HepG2 (cell line): ENCODE measurements at regions not wholly inside any gene's neighbourhood (a gene's known extent, or its start where the extent isn't known, plus 50 kb on each side); places are given as distances from the start of the nearest gene placed in this dataset.

Experiments
- GZF1 ChIP-seq: sonication (generic); formaldehyde crosslinking; IDR thresholded peaks from 2 replicates; pipeline ENCODE4 v1.5.1; 2020; ENCODE audit warnings: mild to moderate bottlenecking, missing genetic modification reagents
- HNRNPK ChIP-seq: fragments of 200-400 bp; formaldehyde crosslinking; IDR thresholded peaks from 2 replicates; pipeline ENCODE4 v1.6.1; 2018; ENCODE audit warnings: low read length, low read depth, moderate library complexity, mild to moderate bottlenecking; ENCODE audit not compliant: poor library complexity, severe bottlenecking
- HNRNPL ChIP-seq: fragments of 200-400 bp; formaldehyde crosslinking; IDR thresholded peaks from 2 replicates; pipeline ENCODE4 v1.6.1; 2017; ENCODE audit warnings: mild to moderate bottlenecking, low read depth, low read length
- HOXA9 ChIP-seq: sonication (generic); formaldehyde crosslinking; IDR thresholded peaks from 2 replicates; pipeline ENCODE4 v1.8.1; 2022; ENCODE audit warnings: missing genetic modification reagents, mild to moderate bottlenecking, moderate library complexity, borderline replicate concordance
- KMT2A ChIP-seq: sonication (generic); formaldehyde crosslinking; IDR thresholded peaks from 2 replicates; pipeline ENCODE4 v1.4.0; 2020; ENCODE audit warnings: missing genetic modification reagents
- NAIF1 ChIP-seq: sonication (generic); formaldehyde crosslinking; IDR thresholded peaks from 2 replicates; pipeline ENCODE4 v1.5.0; 2020; ENCODE audit warnings: mild to moderate bottlenecking, missing genetic modification reagents, borderline replicate concordance
- ONECUT2 ChIP-seq: sonication (generic); formaldehyde crosslinking; IDR thresholded peaks from 2 replicates; pipeline ENCODE4 v1.4.0; 2020; ENCODE audit warnings: missing genetic modification reagents
- PAWR ChIP-seq: sonication (generic); formaldehyde crosslinking; IDR thresholded peaks from 2 replicates; pipeline ENCODE4 v1.4.0; 2020; ENCODE audit warnings: missing genetic modification reagents, mild to moderate bottlenecking, borderline replicate concordance
- PITX1 ChIP-seq: sonication (generic); formaldehyde crosslinking; IDR thresholded peaks from 2 replicates; pipeline ENCODE4 v1.5.1; 2020; ENCODE audit warnings: mild to moderate bottlenecking, missing genetic modification reagents
- RXRA ChIP-seq: sonication (generic); formaldehyde crosslinking; IDR thresholded peaks from 2 replicates; pipeline ENCODE4 v1.5.1; 2020; ENCODE audit warnings: missing genetic modification reagents
- RXRB ChIP-seq: IDR thresholded peaks from 2 replicates; pipeline ENCODE4 v1.6.1; 2016; ENCODE audit warnings: borderline replicate concordance, missing genetic modification reagents, missing compliant biosample characterization
- SRY ChIP-seq: sonication (generic); formaldehyde crosslinking; IDR thresholded peaks from 2 replicates; pipeline ENCODE4 v1.8.0; 2022; ENCODE audit warnings: mild to moderate bottlenecking, missing genetic modification reagents
- TCF7L2 ChIP-seq: IDR thresholded peaks from 2 replicates; pipeline ENCODE4 v1.6.1; 2011; ENCODE audit warnings: mild to moderate bottlenecking, low read depth, low read length, moderate library complexity
- TSC22D2 ChIP-seq: sonication (generic); formaldehyde crosslinking; IDR thresholded peaks from 2 replicates; pipeline ENCODE4 v1.5.1; 2020; ENCODE audit warnings: missing genetic modification reagents, mild to moderate bottlenecking, borderline replicate concordance
- ZNF17 ChIP-seq: sonication (generic); formaldehyde crosslinking; IDR thresholded peaks from 2 replicates; pipeline ENCODE4 v1.5.0; 2020; ENCODE audit warnings: mild to moderate bottlenecking, missing genetic modification reagents
- ZNF430 ChIP-seq: sonication (generic); formaldehyde crosslinking; IDR thresholded peaks from 2 replicates; pipeline ENCODE4 v1.9.0; 2021; ENCODE audit warnings: mild to moderate bottlenecking, missing genetic modification reagents
- ZNF724P ChIP-seq: sonication (generic); formaldehyde crosslinking; IDR thresholded peaks from 2 replicates; pipeline ENCODE4 v1.8.0; 2022; ENCODE audit warnings: missing genetic modification reagents, borderline replicate concordance
- ZNF850 ChIP-seq: sonication (generic); formaldehyde crosslinking; conservative IDR thresholded peaks from 2 replicates; pipeline ENCODE4 v1.9.0; 2021; ENCODE audit warnings: mild to moderate bottlenecking, missing genetic modification reagents
- TF ChIP-seq, protein P1 (sequence below), 2 experiments: IDR thresholded peaks; 2 replicates each; pipeline ENCODE4 v1.6.1; 2011 to 2012; ENCODE audit warnings: low read length in 2 of 2, borderline replicate concordance in 1 of 2, low read depth in 1 of 2, mild to moderate bottlenecking in 1 of 2, moderate library complexity in 1 of 2
- TF ChIP-seq, protein P2 (sequence below): sonication (generic); formaldehyde crosslinking; IDR thresholded peaks from 2 replicates; pipeline ENCODE4 v1.5.0; 2020; ENCODE audit warnings: missing genetic modification reagents
- TF ChIP-seq, protein P3 (sequence below): sonication (generic); formaldehyde crosslinking; IDR thresholded peaks from 2 replicates; pipeline ENCODE4 v1.4.0; 2020; ENCODE audit warnings: missing genetic modification reagents, borderline replicate concordance

DNA sequence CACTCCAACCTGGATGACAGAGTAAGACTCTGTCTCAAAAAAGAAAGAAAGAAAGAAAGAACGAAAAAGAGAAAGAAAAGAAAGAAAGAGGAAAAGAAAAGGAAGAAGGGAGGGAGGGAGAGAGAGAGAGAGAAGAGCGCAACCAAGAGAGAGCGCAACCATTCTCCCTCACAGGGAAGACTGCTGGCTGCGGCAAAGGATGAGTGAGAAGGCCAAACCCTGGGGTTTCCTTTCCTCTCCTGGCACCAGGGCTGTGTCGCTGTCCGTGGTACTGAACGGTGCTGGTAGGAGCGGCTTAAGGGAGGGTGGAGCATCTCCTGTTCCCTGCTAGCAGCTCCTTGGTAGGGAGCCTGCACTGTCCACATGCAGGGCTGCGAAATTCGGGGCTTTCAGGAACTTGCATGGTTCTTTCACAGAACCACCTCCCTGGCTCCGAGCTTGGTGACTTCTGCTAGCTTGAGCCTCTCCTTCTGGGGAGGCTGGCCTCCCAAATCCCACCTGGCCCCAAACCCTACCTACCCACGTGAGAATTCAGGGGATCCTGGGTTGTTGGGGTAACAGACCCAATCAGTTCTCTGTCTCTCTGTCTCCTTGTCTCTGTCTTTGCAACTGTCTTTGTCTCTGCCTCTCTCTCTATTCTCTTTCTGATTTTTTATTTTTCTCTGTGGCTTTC is 51.1 kb upstream of the ZNRF4 start (continued):
- TF ChIP-seq, protein P1, sequence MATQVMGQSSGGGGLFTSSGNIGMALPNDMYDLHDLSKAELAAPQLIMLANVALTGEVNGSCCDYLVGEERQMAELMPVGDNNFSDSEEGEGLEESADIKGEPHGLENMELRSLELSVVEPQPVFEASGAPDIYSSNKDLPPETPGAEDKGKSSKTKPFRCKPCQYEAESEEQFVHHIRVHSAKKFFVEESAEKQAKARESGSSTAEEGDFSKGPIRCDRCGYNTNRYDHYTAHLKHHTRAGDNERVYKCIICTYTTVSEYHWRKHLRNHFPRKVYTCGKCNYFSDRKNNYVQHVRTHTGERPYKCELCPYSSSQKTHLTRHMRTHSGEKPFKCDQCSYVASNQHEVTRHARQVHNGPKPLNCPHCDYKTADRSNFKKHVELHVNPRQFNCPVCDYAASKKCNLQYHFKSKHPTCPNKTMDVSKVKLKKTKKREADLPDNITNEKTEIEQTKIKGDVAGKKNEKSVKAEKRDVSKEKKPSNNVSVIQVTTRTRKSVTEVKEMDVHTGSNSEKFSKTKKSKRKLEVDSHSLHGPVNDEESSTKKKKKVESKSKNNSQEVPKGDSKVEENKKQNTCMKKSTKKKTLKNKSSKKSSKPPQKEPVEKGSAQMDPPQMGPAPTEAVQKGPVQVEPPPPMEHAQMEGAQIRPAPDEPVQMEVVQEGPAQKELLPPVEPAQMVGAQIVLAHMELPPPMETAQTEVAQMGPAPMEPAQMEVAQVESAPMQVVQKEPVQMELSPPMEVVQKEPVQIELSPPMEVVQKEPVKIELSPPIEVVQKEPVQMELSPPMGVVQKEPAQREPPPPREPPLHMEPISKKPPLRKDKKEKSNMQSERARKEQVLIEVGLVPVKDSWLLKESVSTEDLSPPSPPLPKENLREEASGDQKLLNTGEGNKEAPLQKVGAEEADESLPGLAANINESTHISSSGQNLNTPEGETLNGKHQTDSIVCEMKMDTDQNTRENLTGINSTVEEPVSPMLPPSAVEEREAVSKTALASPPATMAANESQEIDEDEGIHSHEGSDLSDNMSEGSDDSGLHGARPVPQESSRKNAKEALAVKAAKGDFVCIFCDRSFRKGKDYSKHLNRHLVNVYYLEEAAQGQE (IDR thresholded peaks at IDR 0.05; ENCODE audit: borderline replicate concordance in 1 of 2, low read depth in 1 of 2, low read length in 2 of 2) = peak in 1 of 2 experiments; percentile 99
- TF ChIP-seq ZNF850 (CRISPR knock-in tag) (no peak), TCF7L2 (no peak), ZNF430 (CRISPR knock-in tag) (peak; percentile 78; the same call in 1 of the 2 replicates), PITX1 (peak; percentile 64), HNRNPL (no peak), KMT2A (no peak), ZNF17 (CRISPR knock-in tag) (no peak), TSC22D2 (CRISPR knock-in tag) (peak; percentile 98), HNRNPK (no peak), NAIF1 (CRISPR knock-in tag) (no peak), ZNF724P (CRISPR knock-in tag) (peak; percentile 46; the same call in 1 of the 2 replicates), PAWR (CRISPR knock-in tag) (no peak), RXRA (CRISPR knock-in tag) (0 out of 2 replicates have a peak, but pooled peaks have one; percentile 20), ONECUT2 (CRISPR knock-in tag) (peak; percentile 68), HOXA9 (0 out of 2 replicates have a peak, but pooled peaks have one; percentile 53), GZF1 (no peak), RXRB (peak; percentile 75), SRY (CRISPR knock-in tag) (peak; percentile 89)
- TF ChIP-seq, protein P2, sequence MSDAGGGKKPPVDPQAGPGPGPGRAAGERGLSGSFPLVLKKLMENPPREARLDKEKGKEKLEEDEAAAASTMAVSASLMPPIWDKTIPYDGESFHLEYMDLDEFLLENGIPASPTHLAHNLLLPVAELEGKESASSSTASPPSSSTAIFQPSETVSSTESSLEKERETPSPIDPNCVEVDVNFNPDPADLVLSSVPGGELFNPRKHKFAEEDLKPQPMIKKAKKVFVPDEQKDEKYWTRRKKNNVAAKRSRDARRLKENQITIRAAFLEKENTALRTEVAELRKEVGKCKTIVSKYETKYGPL = peak; percentile 82
- TF ChIP-seq, protein P3, sequence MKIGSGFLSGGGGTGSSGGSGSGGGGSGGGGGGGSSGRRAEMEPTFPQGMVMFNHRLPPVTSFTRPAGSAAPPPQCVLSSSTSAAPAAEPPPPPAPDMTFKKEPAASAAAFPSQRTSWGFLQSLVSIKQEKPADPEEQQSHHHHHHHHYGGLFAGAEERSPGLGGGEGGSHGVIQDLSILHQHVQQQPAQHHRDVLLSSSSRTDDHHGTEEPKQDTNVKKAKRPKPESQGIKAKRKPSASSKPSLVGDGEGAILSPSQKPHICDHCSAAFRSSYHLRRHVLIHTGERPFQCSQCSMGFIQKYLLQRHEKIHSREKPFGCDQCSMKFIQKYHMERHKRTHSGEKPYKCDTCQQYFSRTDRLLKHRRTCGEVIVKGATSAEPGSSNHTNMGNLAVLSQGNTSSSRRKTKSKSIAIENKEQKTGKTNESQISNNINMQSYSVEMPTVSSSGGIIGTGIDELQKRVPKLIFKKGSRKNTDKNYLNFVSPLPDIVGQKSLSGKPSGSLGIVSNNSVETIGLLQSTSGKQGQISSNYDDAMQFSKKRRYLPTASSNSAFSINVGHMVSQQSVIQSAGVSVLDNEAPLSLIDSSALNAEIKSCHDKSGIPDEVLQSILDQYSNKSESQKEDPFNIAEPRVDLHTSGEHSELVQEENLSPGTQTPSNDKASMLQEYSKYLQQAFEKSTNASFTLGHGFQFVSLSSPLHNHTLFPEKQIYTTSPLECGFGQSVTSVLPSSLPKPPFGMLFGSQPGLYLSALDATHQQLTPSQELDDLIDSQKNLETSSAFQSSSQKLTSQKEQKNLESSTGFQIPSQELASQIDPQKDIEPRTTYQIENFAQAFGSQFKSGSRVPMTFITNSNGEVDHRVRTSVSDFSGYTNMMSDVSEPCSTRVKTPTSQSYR (CRISPR knock-in tag) = peak; percentile 72
